ENCODE measurements at regions not wholly inside any gene's neighbourhood (a gene's known extent, or its start where the extent isn't known, plus 50 kb on each side); places are given as distances from the start of the nearest gene placed in this dataset.

- DNase-seq (ENCODE audit: low read depth in 3 of 3, low spot score in 1 of 3), result no peak
Observed at GRCh38 chr21:28378026-28378425, 614.7 kb downstream of the LTN1 start.

- DNase-seq (ENCODE audit: low read depth in 3 of 3, low spot score in 1 of 3), result no peak
Observed at GRCh38 chr21:28375708-28376385, 616.8 kb downstream of the LTN1 start.

- DNase-seq (ENCODE audit: low read depth in 3 of 3, low spot score in 1 of 3), result no peak
Observed at GRCh38 chr21:28374881-28375280, 617.8 kb downstream of the LTN1 start.

GRCh38 chr21:28371713-28372112 is 621.0 kb downstream of the LTN1 start:
- no peak for DNase-seq (ENCODE audit: low read depth in 3 of 3, low spot score in 1 of 3)

- DNase-seq (ENCODE audit: low read depth in 3 of 3, low spot score in 1 of 3), result no peak
Observed at GRCh38 chr21:28359300-28359699, 633.4 kb downstream of the LTN1 start.

GRCh38 chr21:28358702-28359101 is 634.0 kb downstream of the LTN1 start:
- no peak for DNase-seq (ENCODE audit: low read depth in 3 of 3, low spot score in 1 of 3)

- no peak for DNase-seq (ENCODE audit: low read depth in 3 of 3, low spot score in 1 of 3)
Observed at GRCh38 chr21:28358170-28358569, 634.5 kb downstream of the LTN1 start.

GRCh38 chr21:28357743-28358142 is 634.9 kb downstream of the LTN1 start:
- DNase-seq (ENCODE audit: low read depth in 3 of 3, low spot score in 1 of 3), result no peak

- no peak for DNase-seq (ENCODE audit: low read depth in 3 of 3, low spot score in 1 of 3)
Observed at GRCh38 chr21:28356422-28356821, 636.3 kb downstream of the LTN1 start.

- no peak for DNase-seq (ENCODE audit: low read depth in 3 of 3, low spot score in 1 of 3)
Observed at GRCh38 chr21:28345934-28346333, 646.7 kb downstream of the LTN1 start.

GRCh38 chr21:28344985-28345384 is 647.7 kb downstream of the LTN1 start:
- DNase-seq (ENCODE audit: low read depth in 3 of 3, low spot score in 1 of 3), result no peak

GRCh38 chr21:28342212-28342810 is 650.4 kb downstream of the LTN1 start:
- DNase-seq (ENCODE audit: low read depth in 3 of 3, low spot score in 1 of 3), result no peak

- DNase-seq (ENCODE audit: low read depth in 3 of 3, low spot score in 1 of 3), result no peak
Observed at GRCh38 chr21:28339403-28339802, 653.3 kb downstream of the LTN1 start.

- no peak for DNase-seq (ENCODE audit: low read depth in 3 of 3, low spot score in 1 of 3)
Observed at GRCh38 chr21:28338701-28339305, 653.9 kb downstream of the LTN1 start.

GRCh38 chr21:28337315-28337714 is 655.4 kb downstream of the LTN1 start:
- no peak for DNase-seq (ENCODE audit: low read depth in 3 of 3, low spot score in 1 of 3)

GRCh38 chr21:28336314-28336713 is 656.4 kb downstream of the LTN1 start:
- DNase-seq (ENCODE audit: low read depth in 3 of 3, low spot score in 1 of 3), result no peak

GRCh38 chr21:28334407-28334806 is 658.3 kb downstream of the LTN1 start:
- no peak for DNase-seq (ENCODE audit: low read depth in 3 of 3, low spot score in 1 of 3)

GRCh38 chr21:28333578-28334075 is 659.0 kb downstream of the LTN1 start:
- DNase-seq (ENCODE audit: low read depth in 3 of 3, low spot score in 1 of 3), result no peak

- no peak for DNase-seq (ENCODE audit: low read depth in 3 of 3, low spot score in 1 of 3)
Observed at GRCh38 chr21:28332796-28333195, 659.9 kb downstream of the LTN1 start.

- DNase-seq (ENCODE audit: low read depth in 3 of 3, low spot score in 1 of 3), result no peak
Observed at GRCh38 chr21:28325618-28326017, 667.1 kb downstream of the LTN1 start.

GRCh38 chr21:28324690-28325089 is 668.0 kb downstream of the LTN1 start:
- no peak for DNase-seq (ENCODE audit: low read depth in 3 of 3, low spot score in 1 of 3)

- DNase-seq (ENCODE audit: low read depth in 3 of 3, low spot score in 1 of 3), result no peak
Observed at GRCh38 chr21:28317177-28317950, 675.3 kb downstream of the LTN1 start.

Measured in stimulated activated CD4-positive, alpha-beta T cell treated with anti-CD3 and anti-CD28 coated beads, TNF-alpha, amount 100 ng/mL, for 1 hour (primary cell).